SHP77 treated with DMSO at 0.1 percent for 48 hours (cell line): ENCODE measurements at regions not wholly inside any gene's neighbourhood (a gene's known extent, or its start where the extent isn't known, plus 50 kb on each side); places are given as distances from the start of the nearest gene placed in this dataset.
"Not testable (repeated sequence)": the region's sequence is repeated elsewhere in the genome, so short reads cannot be mapped to it uniquely, and the experiment has no call there.

Experiments
- DNase-seq: peaks from one replicate; lab custom pipeline; 2025; lab: John Stamatoyannopoulos, UW

DNA sequence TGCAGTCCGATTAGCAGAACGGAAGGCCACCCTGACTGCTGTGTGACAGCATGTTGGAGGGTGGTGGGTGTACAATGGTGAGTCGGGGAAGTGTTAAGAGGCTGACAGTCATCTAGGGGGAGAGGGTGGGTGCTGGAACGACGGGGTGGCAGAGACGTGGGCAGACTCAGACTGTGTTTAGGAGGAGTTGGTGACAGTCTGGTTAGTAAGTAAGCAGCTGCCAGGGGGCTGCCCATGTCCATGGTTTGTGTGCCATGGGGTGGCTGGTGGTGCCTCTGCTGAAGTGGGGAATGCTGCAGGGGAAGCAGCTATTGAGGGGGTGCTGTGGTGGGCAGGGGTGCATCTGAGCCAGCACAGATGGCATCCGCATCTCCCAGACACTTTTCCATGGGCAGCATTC is 51.3 kb upstream of the BOD1 start:
- DNase-seq: no peak

- DNase-seq: no peak
Measured at GRCh38 chr5:173668245-173668800, 51.9 kb upstream of the BOD1 start.

DNA sequence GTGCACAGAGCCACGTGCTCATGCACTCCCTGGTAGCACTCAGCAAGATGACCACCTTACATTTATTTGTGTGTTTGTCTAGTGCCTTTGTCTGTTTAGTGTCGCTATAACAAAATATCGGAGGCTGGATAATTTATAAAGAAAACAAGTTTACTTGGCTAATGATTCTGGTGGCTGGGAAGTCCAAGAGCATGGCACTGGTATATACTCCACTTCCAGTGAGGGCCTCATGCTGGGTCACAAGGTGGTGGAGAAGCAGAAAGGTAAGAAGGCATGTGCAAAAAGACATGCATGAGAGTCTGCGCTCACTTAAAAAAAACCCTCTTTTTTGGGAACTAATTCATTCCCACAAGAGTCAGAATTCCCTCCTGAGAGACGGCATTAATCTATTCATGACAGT is 52.5 kb upstream of the BOD1 start:
- DNase-seq: no peak

GRCh38 chr5:173669483-173669882 is 53.0 kb upstream of the BOD1 start:
- DNase-seq: no peak

GRCh38 chr5:173670130-173670651 is 53.7 kb upstream of the BOD1 start:
- DNase-seq: no peak

GRCh38 chr5:173670791-173671120 is 54.3 kb upstream of the BOD1 start:
- DNase-seq: no peak

GRCh38 chr5:173671121-173671949 is 54.9 kb upstream of the BOD1 start:
- DNase-seq: no peak

DNA sequence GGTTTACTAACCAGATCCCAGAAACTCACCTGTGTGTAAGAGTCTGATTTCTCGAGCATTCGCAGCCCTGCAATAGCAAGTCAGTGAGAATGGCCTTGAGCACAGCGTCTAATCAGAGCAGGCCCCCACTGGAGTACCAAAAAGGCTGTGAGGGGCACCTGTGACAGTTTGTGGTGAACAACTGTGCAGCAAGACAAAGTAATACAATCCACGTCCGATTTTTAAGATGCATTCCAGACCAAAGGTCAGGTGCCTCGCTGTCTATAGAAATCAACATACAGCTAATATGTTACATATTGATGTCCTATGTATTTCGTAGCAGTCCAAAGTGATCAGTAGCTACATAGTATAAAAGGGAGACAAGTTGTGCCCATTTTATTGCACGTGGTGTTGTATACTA is 55.7 kb upstream of the BOD1 start:
- DNase-seq: no peak

DNA sequence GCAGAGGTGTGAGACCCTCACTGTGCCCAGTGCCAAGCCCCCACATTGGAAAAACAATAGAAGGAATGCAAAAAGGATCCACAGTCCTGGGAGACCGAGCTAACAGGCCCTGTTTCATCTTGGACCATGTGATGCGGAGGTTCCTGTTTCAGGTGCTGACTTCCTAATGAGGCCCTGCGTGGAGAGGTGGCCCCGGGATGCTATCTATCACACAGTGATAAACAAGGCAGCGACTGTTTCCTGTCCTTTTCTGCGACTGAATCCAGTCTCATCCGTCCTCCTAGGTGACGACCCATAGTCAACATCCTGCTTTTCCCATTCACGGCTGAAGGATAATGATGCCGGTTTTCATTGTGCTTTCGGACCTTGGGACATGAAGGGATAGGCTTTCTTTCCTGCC is 56.4 kb upstream of the BOD1 start:
- DNase-seq: no peak

- DNase-seq: no peak
Measured at GRCh38 chr5:173673295-173674101, 57.0 kb upstream of the BOD1 start.

DNA sequence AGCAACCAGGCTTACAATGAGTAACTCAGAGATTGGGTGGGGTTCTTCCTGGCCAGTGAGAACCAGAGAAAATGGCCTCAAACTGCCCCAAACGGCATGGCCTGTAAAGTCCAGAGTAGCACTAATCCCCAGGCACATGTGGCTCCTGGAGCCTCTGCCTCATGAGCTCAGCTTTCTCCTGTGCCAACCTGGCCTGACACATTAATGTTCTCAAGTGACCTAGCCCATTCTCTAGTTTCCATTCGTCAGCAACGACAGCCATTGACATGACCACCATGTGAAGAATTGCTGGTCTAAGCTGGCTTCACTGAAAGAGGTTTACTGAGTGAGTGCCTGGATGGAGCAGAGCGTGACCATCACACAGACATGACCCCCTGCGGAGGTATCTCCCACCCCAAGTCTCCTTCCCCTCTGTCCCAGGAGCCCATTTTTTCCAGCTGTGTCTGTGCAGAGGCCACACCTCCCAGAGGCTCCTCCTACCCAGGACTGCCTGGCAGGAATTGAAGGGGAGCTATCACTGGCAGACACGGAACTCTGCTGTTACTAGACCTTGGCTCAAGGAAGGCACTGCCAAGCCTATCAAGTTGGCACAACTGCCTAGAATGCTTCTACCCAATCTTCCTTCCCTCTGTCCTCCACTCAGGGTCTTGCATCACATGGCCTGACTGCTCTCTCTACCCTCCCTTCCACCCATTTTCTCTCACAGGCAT is 59.0 kb upstream of the BOD1 start:
- DNase-seq: no peak

GRCh38 chr5:173676375-173676774 is 59.9 kb upstream of the BOD1 start:
- no peak for DNase-seq

DNA sequence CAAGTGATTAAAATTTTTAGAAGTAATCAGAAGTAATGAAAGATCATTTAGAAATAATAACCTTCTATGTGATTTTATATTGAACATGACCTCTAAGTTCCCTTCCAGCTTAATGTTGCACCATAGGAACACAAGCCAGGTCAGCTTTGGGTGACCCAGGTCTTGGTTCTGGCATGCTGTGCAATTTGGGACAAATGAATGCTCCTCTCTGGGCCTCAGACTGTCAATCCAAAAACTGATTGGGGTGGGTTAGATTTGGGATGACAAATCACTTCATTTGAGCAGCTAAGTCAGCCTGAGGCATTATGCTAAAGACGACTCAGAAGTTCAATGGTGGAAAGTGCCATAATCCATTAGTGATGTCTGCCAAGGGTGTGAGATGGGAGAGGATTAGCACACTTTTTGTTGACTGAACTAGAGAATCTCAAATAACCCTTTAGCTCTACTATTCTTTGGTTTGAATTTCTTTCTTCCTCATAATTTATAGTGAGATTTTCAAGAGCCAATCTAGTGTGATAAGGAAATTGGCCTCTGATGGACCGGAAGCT is 60.7 kb upstream of the BOD1 start:
- no peak for DNase-seq

GRCh38 chr5:173679909-173680630 is 63.6 kb upstream of the BOD1 start:
- DNase-seq: no peak

DNA sequence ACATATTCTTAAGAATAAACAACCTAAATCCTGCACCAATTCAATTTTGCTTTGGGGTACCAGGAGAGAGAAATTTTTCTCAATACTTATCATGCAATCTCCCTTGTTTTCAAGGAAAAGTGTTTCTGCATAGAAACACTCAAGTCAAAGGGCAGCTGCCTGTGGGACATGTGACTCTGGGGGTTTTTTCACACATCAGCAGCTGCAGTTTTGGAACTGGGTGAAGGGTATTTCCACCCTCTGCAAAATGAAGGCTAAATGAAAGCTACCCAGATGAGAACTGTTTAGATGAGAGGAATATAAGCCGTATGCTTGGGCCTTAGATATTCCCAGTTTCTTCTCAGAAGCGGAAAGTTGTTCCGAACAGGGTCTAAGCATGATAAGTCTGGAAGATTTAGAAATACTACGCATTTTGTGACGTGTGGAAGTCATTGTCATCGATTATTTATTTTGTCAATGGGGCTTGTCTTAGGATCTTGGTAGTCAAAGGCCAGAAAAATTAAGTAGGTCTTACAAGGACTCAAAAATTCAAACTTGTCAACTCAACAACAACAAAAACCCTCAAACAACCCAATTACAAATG is 64.3 kb upstream of the BOD1 start:
- no peak for DNase-seq

- DNase-seq: no peak
Measured at GRCh38 chr5:173682313-173682712, 65.9 kb upstream of the BOD1 start.

- not testable (repeated sequence) for DNase-seq
Measured at GRCh38 chr5:173684535-173684934, 68.1 kb upstream of the BOD1 start.

DNA sequence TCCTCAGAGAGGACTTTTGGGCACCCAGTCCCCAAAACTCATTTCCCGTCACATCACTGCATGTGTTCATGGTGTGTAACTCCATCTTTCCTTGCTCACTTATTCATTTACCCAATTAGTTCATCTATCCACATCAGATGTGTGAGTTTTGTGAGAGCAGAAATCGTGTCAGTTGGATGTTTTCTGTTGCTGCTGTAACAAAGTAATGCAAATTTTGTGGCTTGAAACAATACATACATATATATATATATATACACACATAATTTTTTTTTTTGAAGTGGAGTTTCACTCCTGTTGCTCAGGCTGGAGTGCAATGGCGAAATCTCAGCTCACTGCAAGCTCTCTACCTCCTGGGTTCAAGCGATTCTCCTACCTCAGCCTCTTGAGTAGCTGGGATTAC is 70.5 kb upstream of the BOD1 start:
- DNase-seq: no peak

GRCh38 chr5:173688703-173689102 is 72.3 kb upstream of the BOD1 start:
- DNase-seq: no peak

- no peak for DNase-seq
Measured at GRCh38 chr5:173689171-173689736, 72.8 kb upstream of the BOD1 start.
